ENCODE measurements at regions not wholly inside any gene's neighbourhood (a gene's known extent, or its start where the extent isn't known, plus 50 kb on each side); places are given as distances from the start of the nearest gene placed in this dataset.
"Not testable (repeated sequence)": the region's sequence is repeated elsewhere in the genome, so short reads cannot be mapped to it uniquely, and the experiment has no call there.

DNA sequence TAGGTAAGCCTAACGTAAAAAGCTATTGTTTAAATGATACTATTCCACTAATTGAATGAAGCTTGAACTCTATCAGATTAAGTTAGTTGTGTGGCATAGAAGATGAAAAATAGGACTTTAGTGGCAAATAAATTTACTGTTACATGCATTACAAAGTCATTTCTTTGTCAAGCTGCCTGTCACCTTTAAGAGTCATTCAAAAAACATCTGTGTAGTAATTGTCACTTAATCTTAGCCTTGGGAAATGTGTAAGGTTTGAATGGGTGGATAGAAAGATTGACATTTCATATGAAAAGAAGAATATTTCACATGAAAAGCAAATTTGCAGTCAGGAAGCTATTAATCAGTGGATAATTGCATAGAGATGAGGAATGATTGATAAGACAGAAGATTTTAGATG, 473.5 kb downstream of the DNAH5 start:
- DNase-seq = no peak

DNA sequence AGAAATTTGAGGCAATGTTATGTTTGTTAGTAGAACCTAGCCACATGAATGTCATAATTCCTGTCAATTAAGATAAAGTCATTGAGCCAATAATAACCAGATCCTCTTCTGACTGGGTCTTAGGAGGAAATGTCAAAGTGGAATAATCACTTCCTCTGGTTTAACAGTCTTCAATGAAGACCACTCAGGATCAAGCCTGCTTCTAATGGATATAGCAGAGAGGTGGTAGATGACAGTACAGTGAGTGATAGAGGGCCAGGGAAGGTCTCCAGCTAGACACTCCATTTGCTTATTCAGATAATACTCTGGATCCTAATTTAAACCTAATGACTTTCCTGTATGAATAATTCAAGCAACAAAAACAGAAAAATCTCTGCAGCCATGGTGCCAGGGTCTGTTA, 474.2 kb downstream of the DNAH5 start:
- no peak for DNase-seq

DNA sequence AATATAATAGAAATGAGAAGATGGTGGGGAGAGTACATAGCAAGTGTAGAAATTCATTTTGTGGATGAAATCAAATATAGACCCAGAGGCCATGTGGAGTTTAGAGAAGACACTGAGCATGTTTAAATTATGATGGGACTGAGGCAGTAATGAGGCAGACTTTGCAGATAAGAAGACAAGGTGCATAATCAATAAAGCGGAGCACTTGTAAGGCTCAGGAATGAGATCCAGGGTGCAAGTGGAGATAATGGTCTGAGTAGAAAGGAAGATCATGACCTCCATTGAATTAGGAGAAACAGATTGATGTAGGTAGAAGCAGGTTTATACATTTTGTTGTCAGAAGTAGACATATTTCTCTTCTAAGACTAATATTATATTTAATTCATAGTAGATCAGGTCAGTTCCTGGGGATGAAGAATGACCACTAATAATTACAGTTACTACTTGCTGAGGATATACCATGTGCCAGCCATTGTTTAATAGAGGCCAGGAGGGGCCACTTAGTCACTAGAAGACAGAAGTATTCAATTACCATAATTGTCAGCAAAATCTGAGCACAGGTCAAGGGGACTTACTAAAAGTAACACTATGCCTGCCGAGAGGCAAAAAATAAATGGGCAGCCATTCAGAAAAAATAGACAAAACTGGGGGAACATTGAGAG, 479.8 kb downstream of the DNAH5 start:
- no peak for DNase-seq

DNA sequence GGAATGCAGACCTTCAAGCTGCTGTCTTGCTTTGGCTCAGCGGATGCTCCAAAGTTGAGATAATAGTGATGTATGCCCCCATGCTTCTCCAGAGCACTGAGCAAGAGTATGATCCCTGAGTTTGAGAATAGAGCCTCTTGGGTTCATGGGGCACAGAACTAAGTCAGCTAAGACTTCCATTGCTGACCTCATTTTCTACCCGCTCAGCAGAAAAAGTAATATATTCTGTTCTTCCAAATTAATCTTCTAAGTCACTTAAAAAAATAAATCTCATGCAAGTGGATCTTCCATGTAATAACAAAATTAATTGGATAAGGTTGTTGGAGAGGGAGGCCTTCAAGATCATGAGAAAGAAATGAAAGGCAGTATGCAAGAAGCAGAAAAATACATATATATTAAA, 483.9 kb downstream of the DNAH5 start:
- DNase-seq = no peak

- DNase-seq = no peak
Measured at GRCh38 chr5:13454050-13454449, 490.4 kb downstream of the DNAH5 start.

- no peak for DNase-seq
Measured at GRCh38 chr5:13448843-13449242, 495.6 kb downstream of the DNAH5 start.

DNA sequence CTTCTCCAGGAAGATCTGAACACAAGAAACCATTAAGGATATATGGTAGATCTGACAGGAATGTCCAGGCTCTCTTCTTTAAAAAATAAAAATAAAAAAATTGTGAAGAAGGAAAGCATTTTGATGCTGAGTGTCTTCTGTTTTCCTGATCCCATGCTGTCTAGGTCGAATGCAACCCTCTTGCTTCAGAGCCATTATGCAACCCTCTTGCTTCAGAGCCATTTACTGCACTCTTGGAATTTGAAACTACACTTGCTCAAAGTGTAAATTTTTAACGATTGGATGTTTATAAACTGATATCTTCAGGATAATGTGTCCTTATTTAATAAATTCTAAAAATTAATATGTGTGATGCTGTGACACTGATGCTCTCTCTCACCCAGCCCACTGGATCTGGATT, 505.1 kb downstream of the DNAH5 start:
- DNase-seq = no peak

DNA sequence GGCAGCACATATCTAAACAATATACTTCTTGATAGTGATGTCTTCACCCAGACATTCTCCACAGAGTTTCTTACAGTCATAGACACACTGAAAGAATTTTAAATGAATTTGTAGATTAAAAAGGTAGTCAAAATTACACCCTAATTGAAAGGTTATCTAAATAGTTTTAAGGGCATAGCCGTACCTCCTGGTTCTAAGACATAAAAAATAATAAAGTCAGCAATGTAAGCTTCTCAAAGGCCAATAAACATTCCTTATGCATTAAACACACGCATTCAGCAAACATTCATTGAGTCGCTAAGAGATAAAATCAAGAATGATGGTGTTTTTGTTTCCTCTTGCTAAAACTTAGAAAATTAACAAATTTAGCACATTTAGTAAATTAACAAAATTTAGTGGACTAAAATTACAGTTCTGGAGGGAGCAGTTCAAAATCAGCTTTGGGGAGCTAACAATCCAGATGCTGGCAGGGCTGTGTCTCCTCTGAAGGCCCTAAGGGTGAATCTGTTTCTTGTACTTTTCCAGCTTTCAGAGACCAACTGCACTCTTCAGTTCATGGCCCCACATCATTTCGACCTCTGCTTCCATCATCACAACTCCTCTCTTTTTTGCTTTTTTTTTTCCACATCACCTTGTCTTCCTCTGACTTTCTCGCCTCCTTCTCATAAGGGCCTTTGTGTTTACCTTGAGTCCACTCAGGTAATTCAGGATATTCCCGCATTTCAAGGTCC, 516.5 kb downstream of the DNAH5 start:
- no peak for DNase-seq

DNA sequence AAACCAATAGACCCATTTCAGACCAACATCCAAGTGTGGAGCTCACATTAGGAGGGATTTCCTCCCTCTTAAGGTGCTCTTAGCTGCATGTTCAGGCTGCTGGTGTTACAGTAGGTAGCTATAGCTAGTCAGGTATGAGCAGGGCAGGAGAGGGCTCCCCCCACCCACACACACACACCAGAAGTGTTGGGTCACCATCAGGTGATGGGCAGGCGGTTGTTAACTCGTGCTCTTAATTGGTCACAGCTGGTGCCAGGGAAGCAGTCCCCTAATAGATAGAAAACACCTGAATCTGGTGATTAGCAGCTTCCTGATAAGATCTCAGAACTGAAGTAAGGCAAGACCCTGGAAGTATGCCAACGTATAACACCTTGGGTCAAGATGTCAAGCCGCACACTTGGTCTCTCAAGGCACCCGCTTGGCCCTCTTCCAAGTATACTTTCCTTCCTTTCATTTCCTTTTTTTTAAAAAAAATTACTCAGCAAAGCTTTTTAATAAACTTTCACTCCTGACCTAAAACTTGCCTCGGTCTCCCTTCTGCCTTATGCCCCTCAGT, 532.4 kb downstream of the DNAH5 start:
- no peak for DNase-seq

DNA sequence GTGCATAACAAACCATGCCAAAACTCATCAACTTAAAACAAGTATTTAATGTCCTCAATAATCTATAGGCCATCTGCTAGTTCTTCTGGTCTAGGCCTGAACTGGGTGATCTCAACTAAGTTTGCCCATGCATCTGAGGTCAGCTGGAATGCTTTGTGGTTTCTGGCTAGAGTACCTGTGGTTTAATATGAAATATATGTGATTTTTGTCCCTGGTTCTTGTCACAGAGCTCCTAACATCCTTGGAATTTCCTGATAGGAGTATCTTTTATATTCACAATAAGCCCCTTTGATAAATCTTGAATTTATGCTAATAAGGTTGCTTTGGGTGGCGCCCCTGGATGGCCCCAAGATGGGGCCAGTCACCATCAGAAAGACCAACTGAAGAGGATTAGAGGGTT, 535.9 kb downstream of the DNAH5 start:
- DNase-seq = no peak

GRCh38 chr5:13403351-13403750, 541.1 kb downstream of the DNAH5 start:
- DNase-seq = no peak

DNA sequence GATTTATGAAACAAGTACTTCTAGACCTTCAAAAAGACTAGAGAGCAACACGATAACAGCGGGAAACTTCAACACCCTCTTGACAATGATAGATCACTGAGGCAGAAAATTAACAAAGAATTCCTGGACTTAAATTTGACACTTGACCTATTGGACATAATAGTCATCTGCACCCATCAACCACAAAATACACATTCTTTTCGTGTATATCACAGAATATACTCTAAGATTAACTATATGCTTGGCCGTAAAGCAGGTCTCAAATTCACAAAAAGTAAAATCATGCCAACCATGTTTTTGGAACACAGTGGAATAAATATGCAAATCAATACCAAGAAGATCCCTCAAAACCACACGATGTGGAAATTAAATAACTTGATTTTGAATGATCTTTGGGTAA, 559.4 kb downstream of the DNAH5 start:
- DNase-seq = no peak

- no peak for DNase-seq
Measured at GRCh38 chr5:13382232-13382631, 562.3 kb downstream of the DNAH5 start.

- DNase-seq = no peak
Measured at GRCh38 chr5:13378091-13378490, 566.4 kb downstream of the DNAH5 start.

DNA sequence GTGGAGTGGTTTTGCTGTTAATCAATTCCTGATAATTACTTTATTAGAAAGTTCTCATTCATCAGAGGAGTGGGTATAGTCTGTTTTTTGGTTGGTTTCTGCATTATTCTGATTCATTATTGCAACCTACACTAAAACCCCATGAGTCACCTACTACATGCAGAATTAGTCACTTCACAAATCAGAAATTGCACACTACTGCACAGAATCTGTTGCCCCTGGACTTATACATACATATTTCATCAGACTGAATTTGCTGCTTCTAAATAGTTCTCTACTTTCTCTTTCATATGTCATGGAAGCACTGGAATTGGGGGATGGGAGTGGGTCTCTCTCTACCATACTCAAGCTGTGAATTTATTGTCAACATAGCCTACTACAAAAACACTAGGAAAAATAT, 585.1 kb downstream of the DNAH5 start:
- no peak for DNase-seq

GRCh38 chr5:13358342-13358741, 586.1 kb downstream of the DNAH5 start:
- no peak for DNase-seq

DNA sequence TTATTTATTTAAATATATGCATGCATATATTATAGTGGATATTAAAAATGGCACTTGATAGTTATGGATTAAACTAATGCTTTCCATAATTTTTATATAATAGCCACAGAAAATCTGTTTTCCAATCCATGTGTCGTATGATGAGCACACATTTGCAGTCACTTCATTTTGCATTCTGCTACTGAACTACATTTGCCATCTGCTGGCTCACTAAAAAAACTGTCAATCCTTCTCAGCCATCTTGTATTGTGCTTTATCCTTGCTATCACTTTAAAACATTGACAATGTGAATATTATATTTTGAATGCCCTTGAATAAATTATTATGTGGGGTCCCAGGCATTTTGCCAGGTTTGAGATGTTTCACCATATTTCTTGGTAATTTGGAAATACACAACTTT, 586.6 kb downstream of the DNAH5 start:
- DNase-seq = no peak

DNA sequence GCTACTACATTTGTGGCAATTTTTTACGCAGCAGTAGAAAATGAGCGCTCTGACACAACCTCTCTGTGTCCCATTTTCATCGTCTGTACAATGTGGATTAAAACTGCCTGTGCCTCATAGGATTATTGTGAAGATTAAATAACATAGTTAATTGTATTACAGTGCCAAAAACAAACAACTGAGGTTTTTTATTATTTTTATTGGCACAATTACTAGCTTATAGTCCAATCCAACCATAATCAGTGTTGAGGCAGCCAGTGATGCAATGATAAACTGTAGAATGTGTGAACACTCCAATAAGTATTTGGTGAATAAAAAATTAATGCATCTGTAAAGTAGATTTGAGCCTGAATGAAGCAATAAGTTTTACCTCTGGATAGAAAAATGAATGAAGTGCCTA, 588.3 kb downstream of the DNAH5 start:
- no peak for DNase-seq

GRCh38 chr5:13354611-13355010, 589.9 kb downstream of the DNAH5 start:
- no peak for DNase-seq

DNA sequence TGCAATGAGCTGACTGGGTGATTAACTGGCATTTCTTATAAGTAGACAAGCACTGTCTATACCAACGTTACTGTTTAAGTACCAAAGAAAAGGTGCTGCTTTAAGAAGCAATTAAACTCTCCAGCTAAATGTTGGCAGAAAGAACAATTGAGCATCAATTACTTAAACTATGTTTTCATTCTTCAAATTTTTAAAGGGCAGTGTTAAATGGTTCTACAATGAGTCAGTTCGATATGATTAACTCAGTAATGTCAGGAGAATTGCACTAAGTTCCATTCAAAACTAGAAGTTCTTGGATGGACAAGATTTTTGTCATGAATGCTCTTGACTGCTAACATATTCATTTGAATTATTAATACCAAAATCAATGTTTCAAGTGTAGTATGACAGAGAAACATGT, 593.7 kb downstream of the DNAH5 start:
- DNase-seq = no peak

DNA sequence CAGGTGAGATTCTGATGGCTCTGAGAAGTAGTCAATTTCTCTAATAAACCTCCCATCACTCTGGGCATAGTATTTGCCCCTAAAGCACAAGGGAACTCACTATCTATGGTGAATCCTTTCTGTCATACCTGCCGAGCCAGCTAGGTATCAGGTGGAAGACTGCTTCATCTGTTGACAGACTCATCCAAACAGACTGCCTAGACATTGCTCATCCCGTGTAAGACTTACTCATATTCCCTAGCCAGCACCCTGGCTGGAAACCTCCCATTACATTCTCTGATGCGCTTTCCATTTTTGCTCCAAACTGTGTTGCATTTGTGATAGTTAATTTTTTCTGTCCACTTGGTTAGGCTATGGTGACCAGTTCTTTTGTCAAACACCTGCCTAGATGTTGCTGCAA, 595.9 kb downstream of the DNAH5 start:
- DNase-seq = no peak

- no peak for DNase-seq
Measured at GRCh38 chr5:13346401-13346800, 598.1 kb downstream of the DNAH5 start.

DNA sequence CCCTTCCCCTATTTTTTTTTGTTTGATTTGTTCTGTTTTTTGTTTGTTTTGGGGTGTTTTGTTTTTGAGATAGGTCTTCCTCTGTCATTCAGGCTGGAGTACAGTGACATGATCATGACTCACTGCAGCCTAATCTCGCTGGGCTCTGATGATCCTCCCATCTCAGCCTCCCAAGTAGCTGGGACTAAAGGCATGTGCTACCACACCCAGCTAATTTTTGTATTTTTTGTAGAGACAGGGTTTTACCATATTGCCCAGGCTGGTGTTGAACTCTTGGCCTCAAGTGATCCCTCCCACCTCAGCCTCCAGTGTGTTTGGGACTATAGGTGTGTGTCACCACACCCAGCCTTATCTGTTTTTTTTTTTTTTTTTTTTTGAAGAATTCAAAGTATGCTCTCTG, 605.4 kb downstream of the DNAH5 start:
- no peak for DNase-seq

DNA sequence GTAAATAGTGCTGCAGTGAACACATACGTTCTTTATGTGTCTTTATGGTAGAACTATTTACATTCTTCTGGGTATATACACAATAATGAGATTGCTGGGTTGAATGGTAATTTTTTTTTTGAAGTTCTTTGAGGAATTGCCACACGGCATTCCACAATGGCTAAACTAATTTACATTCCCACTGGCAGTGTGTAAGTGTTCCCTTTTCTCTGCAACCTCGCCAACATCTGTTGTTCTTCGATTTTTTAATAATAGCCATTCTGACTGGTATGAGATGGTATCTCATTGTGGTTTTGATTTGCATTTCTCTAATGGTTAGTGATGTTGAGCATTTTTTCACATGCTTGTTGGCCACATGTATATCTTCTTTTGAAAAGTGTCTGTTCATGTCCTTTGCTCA, 609.5 kb downstream of the DNAH5 start:
- DNase-seq = not testable (repeated sequence)

GRCh38 chr5:13331585-13331984, 612.9 kb downstream of the DNAH5 start:
- no peak for DNase-seq
